Natural killer cell (primary cell): ENCODE measurements at regions not wholly inside any gene's neighbourhood (a gene's known extent, or its start where the extent isn't known, plus 50 kb on each side); places are given as distances from the start of the nearest gene placed in this dataset.

ENCODE experiments used
- ATAC-seq, 3 donors: fragments of 150-1000 bp in 2 of 3; fragments of 200-7000 bp in 1 of 3; cut with Tn5 transposase; 1 replicate in 1 of 3; 2 replicates in 2 of 3; pipeline ENCODE4 v1.10.0; 2021; ENCODE audit warnings: mild to moderate bottlenecking in 2 of 3, moderate library complexity in 2 of 3
- DNase-seq, 2 donors: peaks; one replicate each; pipeline versions ENCODE4 v3.0.0 to v3.0.0-alpha.2; 2013 to 2021; ENCODE audit warnings: mixed read lengths in 1 of 2
- H3K27ac ChIP-seq: one replicate; pipeline ENCODE4 v1.5.1; 2013; ENCODE audit warnings: mild to moderate bottlenecking, low read length
- H3K27me3 ChIP-seq: one replicate; pipeline ENCODE4 v1.6.1; 2013; ENCODE audit warnings: low read length; ENCODE audit not compliant: control insufficient read depth, insufficient read depth
- H3K36me3 ChIP-seq: one replicate; pipeline ENCODE4 v1.6.1; 2013; ENCODE audit warnings: low read length; ENCODE audit not compliant: control insufficient read depth, insufficient read depth
- H3K4me1 ChIP-seq: one replicate; pipeline ENCODE4 v1.6.1; 2013; ENCODE audit warnings: low read length; ENCODE audit not compliant: control insufficient read depth, insufficient read depth
- H3K4me3 ChIP-seq: one replicate; pipeline ENCODE4 v1.5.1; 2013; ENCODE audit warnings: low read length
- H3K9me3 ChIP-seq: one replicate; pipeline ENCODE4 v1.6.1; 2013; ENCODE audit warnings: low read length; ENCODE audit not compliant: control insufficient read depth, insufficient read depth
- H3K27ac Mint-ChIP-seq, 2 donors: one replicate each; pipeline ENCODE4 v1.8.0; 2022; ENCODE audit warnings: mild to moderate bottlenecking in 2 of 2, mixed read lengths in 2 of 2, moderate library complexity in 1 of 2
- H3K27me3 Mint-ChIP-seq, 2 donors: one replicate each; pipeline ENCODE4 v1.8.0; 2022; ENCODE audit warnings: low read depth in 2 of 2, mixed read lengths in 2 of 2
- H3K36me3 Mint-ChIP-seq: one replicate; pipeline ENCODE4 v1.8.0; 2022; ENCODE audit warnings: mixed read lengths
- H3K4me1 Mint-ChIP-seq, 2 donors: one replicate each; pipeline ENCODE4 v1.8.0; 2022; ENCODE audit warnings: mixed read lengths in 2 of 2
- H3K4me3 Mint-ChIP-seq: one replicate; pipeline ENCODE4 v1.8.0; 2022; ENCODE audit warnings: mild to moderate bottlenecking, moderate library complexity, mixed read lengths
- H3K9me3 Mint-ChIP-seq, 2 donors: one replicate each; pipeline ENCODE4 v1.8.0; 2022; ENCODE audit warnings: mixed read lengths in 2 of 2
- WGBS: methylation state at CpG from one replicate; pipeline ENCODE4 v1.1.7; 2013; ENCODE audit warnings: missing lambda C conversion rate; ENCODE audit not compliant: insufficient coverage; 5-methylcytosine and 5-hydroxymethylcytosine counted together
- intact Hi-C: fragments of 100-400 bp; cut with micrococcal nuclease; formaldehyde crosslinking; loops from one replicate; pipeline ENCODE4 v1.14.2; 2022
- TF ChIP-seq, protein P1 (sequence below): fragments of 200-600 bp; IDR thresholded peaks from one replicate; pipeline ENCODE4 v1.8.0; 2022; ENCODE audit warnings: antibody characterized with exemption

DNA sequence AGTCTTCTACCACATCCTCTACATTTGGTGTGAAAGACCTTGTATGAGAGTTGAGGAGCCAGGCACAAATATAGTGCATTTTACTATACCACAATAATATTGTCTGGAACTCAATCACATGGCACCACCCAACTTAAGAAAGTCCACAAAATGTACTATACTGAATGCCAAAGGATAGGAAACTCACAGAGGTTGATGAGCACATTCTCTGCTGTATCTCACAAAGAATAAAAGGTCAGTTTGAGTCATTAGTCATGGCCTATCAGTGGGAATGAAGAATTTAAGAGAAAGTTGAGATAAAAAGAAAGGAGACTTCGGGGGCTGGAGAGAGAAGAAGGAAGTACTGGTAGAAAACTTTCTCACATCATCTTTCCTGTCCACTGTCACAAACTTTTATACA lies 134.3 kb downstream of the RDH14 start:
- Mint-ChIP-seq H3K27ac (no peak overlapping the region), H3K27me3 (peaks cover 0 to 2% of the 10 kb centered on the region in 2 donors), H3K4me3 (no peak overlapping the region), H3K36me3 (no peaks in the 10 kb centered on the region), H3K9me3 (no peaks in the 10 kb centered on the region), H3K4me1 (no peaks in the 10 kb centered on the region)
- no peaks in the 10 kb centered on the region for H3K36me3 ChIP-seq
- H3K4me3 ChIP-seq: no peak overlapping the region
- no peaks in the 10 kb centered on the region for H3K9me3 ChIP-seq
- TF ChIP-seq, protein P1, sequence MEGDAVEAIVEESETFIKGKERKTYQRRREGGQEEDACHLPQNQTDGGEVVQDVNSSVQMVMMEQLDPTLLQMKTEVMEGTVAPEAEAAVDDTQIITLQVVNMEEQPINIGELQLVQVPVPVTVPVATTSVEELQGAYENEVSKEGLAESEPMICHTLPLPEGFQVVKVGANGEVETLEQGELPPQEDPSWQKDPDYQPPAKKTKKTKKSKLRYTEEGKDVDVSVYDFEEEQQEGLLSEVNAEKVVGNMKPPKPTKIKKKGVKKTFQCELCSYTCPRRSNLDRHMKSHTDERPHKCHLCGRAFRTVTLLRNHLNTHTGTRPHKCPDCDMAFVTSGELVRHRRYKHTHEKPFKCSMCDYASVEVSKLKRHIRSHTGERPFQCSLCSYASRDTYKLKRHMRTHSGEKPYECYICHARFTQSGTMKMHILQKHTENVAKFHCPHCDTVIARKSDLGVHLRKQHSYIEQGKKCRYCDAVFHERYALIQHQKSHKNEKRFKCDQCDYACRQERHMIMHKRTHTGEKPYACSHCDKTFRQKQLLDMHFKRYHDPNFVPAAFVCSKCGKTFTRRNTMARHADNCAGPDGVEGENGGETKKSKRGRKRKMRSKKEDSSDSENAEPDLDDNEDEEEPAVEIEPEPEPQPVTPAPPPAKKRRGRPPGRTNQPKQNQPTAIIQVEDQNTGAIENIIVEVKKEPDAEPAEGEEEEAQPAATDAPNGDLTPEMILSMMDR: no peak
- DNase-seq: no peak
- no peak overlapping the region for H3K27ac ChIP-seq
- no peaks in the 10 kb centered on the region for H3K4me1 ChIP-seq
- intact Hi-C loops: no loop called here
- no CpG with 5 or more reads among the region's 1 CpG for WGBS
- no peaks in the 10 kb centered on the region for H3K27me3 ChIP-seq
- no peak for ATAC-seq

DNA sequence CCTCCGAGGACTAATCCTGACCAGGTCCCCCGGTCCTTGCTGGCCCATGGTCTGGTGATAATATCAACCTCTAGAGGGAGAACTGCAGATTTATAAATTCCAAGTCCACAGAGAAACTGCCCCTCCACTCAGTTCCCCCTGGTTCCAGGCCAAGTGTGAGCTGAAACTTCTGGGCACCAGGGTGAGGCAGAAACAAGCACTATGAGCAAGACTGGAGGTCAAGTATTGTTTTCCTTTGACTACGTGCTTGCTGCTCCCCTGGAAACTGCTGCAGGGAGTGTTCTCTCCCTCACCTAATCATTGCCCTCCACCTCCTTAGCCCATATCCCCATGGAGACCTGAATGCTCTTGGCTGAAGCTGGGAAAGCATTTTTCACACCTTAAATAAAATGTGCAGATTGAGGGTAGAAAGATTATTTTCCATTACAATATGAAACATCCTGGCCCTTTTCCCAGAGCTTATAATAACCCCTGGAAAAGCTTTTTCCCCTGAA lies 135.2 kb downstream of the RDH14 start:
- H3K27ac ChIP-seq: no peak overlapping the region

DNA sequence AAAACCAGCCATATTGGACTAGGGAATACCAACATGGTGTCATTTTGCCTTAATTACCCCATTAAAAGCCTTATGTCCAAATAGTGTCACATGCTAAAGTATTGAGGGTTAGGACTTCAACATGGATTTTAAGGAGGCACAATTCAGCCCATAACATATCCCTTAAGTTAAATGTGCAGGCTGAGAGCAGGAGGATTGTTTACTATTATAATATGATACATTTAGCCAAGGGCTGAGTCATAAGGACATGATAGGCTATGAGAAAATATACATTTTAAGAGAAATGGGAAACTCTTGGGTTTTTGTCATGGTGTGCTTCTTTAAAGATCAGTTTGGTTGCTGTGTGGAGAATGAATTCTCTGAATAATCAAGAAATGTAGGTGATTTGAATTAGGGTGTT lies 136.8 kb downstream of the RDH14 start:
- Histone ChIP-seq H3K9me3 (no peaks in the 10 kb centered on the region), H3K36me3 (no peaks in the 10 kb centered on the region), H3K27me3 (no peaks in the 10 kb centered on the region), H3K4me3 (no peak overlapping the region), H3K27ac (no peak overlapping the region), H3K4me1 (no peaks in the 10 kb centered on the region)
- H3K4me3 Mint-ChIP-seq: no peak overlapping the region
- ATAC-seq (no peak), DNase-seq (no peak)
- no peak overlapping the region for H3K27ac Mint-ChIP-seq
- H3K9me3 Mint-ChIP-seq: no peaks in the 10 kb centered on the region
- TF ChIP-seq, protein P1: no peak
- H3K27me3 Mint-ChIP-seq: peaks cover 0 to 2% of the 10 kb centered on the region in 2 donors
- no peaks in the 10 kb centered on the region for H3K4me1 Mint-ChIP-seq
- H3K36me3 Mint-ChIP-seq: no peaks in the 10 kb centered on the region
- intact Hi-C loops: no loop called here

More for the DNA sequence above, 135.2 kb downstream of the RDH14 start:
- 71% methylated on average over 3 of the region's 3 CpGs for WGBS
- Mint-ChIP-seq H3K36me3 (no peaks in the 10 kb centered on the region), H3K27ac (no peak overlapping the region), H3K4me1 (no peaks in the 10 kb centered on the region), H3K4me3 (no peak overlapping the region), H3K27me3 (peaks cover 0 to 2% of the 10 kb centered on the region in 2 donors), H3K9me3 (no peaks in the 10 kb centered on the region)
- H3K4me3 ChIP-seq: no peak overlapping the region
- H3K4me1 ChIP-seq: no peaks in the 10 kb centered on the region
- ATAC-seq (no peak), DNase-seq (no peak)
- no peaks in the 10 kb centered on the region for H3K27me3 ChIP-seq
- TF ChIP-seq, protein P1: no peak
- no peaks in the 10 kb centered on the region for H3K9me3 ChIP-seq
- intact Hi-C loops: no loop called here
- H3K36me3 ChIP-seq: no peaks in the 10 kb centered on the region

DNA sequence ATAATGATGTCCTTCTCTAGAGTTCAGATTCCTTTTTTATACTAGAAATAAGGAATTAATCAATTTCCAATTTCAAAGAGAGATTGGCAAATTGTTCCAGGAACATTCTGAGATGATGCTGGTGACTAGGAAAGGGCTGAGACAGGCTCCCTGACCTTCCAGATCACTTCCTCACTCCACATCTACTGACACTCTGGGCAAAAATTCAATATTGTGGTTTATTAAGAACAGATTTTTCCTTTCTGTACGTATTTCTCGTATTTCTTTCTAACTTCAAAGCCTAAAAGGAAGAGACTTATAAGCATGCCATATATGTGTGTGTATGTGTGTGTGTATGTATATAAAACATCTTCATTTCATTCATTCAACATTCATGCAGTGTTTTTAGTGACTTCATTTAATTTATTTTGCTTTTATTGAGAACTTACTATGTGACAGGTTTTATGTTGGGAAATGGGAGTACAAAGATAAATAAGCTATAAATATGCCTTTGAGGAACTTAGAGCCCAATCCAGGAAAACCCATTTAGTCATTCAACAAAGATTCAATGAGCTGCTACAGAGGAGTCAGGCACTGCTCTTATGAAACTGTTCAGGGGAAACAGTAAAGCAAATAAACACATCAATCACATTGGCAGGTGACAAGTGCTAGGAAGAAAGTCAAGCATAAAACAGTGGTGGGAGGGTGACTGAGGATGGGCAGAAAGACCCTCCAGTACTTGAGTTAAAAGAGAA lies 137.9 kb downstream of the RDH14 start:
- TF ChIP-seq, protein P1: no peak
- no peaks in the 10 kb centered on the region for H3K36me3 ChIP-seq
- no peaks in the 10 kb centered on the region for H3K4me1 Mint-ChIP-seq
- no peaks in the 10 kb centered on the region for H3K4me1 ChIP-seq
- H3K9me3 Mint-ChIP-seq: no peaks in the 10 kb centered on the region
- ATAC-seq (no peak), DNase-seq (no peak)
- no peaks in the 10 kb centered on the region for H3K9me3 ChIP-seq
- no peak overlapping the region for H3K27ac ChIP-seq
- no CpG with 5 or more reads among the region's 2 CpGs for WGBS
- no peak overlapping the region for H3K27ac Mint-ChIP-seq
- H3K27me3 ChIP-seq: no peaks in the 10 kb centered on the region
- H3K4me3 Mint-ChIP-seq: no peak overlapping the region
- H3K4me3 ChIP-seq: no peak overlapping the region
- intact Hi-C loops: no loop called here
- H3K27me3 Mint-ChIP-seq: peaks cover 0 to 2% of the 10 kb centered on the region in 2 donors
- H3K36me3 Mint-ChIP-seq: no peaks in the 10 kb centered on the region
